Fibroblast of lung (primary cell): ENCODE measurements at regions not wholly inside any gene's neighbourhood (a gene's known extent, or its start where the extent isn't known, plus 50 kb on each side); places are given as distances from the start of the nearest gene placed in this dataset.

Experiments used
- CTCF ChIP-seq, 2 donors: IDR thresholded peaks in 1 of 2; conservative IDR thresholded peaks in 1 of 2; 1 replicate in 1 of 2; 2 replicates in 1 of 2; pipeline ENCODE4 v1.5.1; 2011 to 2012; ENCODE audit warnings: low read length in 2 of 2, control low read depth in 1 of 2, inconsistent platforms in 1 of 2, low read depth in 1 of 2, mild to moderate bottlenecking in 1 of 2
- EZH2 ChIP-seq: IDR thresholded peaks from 2 replicates; pipeline ENCODE4 v1.5.1; 2012; ENCODE audit warnings: low read length, control low read depth, mild to moderate bottlenecking; ENCODE audit errors: missing control alignments

GRCh38 chr16:63890723-63891122, 1231.1 kb downstream of the CDH11 start:
- no peak for TF ChIP-seq CTCF (conservative IDR thresholded peaks at IDR 0.05 in 1 of 2, IDR thresholded peaks at IDR 0.05 in 1 of 2; ENCODE audit: low read depth in 1 of 2, low read length in 2 of 2)
- no peak for TF ChIP-seq EZH2
